NCI-H1048 (cell line): ENCODE measurements at regions not wholly inside any gene's neighbourhood (a gene's known extent, or its start where the extent isn't known, plus 50 kb on each side); places are given as distances from the start of the nearest gene placed in this dataset.
"Not testable (repeated sequence)": the region's sequence is repeated elsewhere in the genome, so short reads cannot be mapped to it uniquely, and the experiment has no call there.

Experiments used
- DNase-seq: peaks from one replicate; lab custom pipeline; 2025; lab: John Stamatoyannopoulos, UW

GRCh38 chr3:153373606-153374005, 211.6 kb downstream of the RAP2B start:
- DNase-seq, result no peak

GRCh38 chr3:153378366-153378765, 216.3 kb downstream of the RAP2B start:
- DNase-seq, result not testable (repeated sequence)

DNA sequence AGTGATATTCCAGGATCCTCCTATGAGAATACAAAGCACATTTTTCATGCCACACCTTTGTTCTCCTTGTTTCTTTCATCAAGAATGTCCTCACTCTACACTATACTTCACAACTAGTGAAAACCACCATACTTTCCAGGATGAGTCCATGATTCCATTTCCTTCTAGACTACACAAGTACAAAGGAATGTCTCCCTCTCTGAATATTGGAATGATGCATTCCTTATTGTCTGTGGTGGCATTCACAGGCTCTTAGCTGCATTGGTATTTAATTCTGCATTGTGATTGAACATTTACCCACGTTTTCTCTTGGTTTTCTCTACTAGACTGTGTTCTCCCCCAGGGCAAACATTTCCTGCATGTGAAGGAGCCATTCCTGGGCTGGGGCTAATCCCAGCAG, 217.5 kb downstream of the RAP2B start:
- no peak for DNase-seq

- no peak for DNase-seq
Observed at GRCh38 chr3:153385343-153385742, 223.3 kb downstream of the RAP2B start.

DNA sequence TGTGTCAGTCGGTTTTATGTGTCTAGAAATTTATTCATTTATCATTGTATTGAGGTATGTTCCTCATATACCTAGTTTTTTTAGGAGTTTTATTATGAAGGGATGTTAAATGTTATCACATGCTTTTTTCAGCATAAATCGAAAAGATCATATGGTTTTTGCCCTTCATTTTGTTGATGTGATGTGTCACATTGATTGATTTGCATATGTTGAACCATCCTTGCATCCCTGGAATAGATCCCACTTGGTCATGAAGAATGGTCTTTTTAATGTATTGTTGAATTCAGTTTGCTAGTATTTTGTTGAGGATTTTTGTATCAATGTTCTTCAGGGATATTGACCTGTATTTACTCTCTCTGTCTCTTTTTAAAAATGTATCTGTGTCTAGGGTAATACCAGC, 230.3 kb downstream of the RAP2B start:
- no peak for DNase-seq

- no peak for DNase-seq
Observed at GRCh38 chr3:153394017-153394416, 232.0 kb downstream of the RAP2B start.

DNA sequence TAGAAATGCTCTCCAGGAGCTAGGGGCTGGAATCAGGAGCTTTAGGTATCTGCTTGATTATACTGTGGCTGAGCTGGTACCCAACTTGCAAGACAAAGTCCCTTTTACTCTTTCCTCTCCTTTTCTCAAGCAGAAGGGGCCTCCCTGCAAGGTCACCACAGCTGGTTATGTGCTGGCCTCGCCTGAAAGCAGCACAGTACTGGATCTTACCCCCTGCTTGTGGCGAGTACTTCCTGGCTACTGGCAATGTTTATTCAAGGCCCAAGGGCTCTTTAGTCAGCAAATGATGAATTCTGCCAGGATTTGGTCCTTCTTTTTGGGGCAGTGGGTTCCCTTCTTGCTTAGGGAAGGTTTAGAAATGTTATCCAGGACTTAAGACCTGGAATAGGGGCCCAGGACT, 234.6 kb downstream of the RAP2B start:
- DNase-seq, result no peak

GRCh38 chr3:153397794-153398193, 235.8 kb downstream of the RAP2B start:
- DNase-seq, result no peak

DNA sequence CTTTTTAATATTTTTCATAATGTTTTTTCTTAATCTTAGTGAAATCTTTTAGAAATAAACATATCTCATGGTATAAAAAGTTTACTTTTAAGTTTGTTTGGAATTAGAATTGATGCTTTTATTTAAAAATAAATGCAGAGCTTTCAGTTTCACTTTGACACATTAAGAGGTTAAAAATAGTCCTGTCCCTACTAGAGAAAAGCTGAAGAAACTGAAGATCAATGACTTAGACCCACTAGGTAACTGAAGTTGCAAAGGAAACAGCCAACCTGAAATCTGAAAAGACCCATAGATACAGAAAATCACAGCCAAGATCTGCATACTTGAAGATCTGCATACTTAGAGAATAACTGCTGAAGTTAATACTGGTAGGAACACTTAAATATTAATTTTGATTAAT, 237.6 kb downstream of the RAP2B start:
- DNase-seq, result no peak

DNA sequence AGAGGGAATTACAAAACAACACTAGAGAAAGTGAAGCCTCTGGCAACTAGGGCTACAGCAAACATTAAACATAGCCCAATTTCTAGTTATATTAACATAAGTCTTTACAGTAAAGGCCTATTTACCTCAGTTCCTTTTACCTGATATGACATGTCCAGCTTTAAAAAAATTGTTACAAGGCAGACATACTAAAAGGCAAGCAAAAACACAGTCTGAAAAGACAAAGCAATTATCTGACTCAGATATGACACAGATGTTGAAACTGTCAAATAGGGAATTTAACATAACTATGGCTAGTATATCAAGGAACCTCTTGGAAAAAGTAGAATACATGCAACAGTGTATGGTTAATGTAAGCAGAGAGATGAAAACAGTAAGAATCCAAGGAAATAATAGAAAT, 238.6 kb downstream of the RAP2B start:
- DNase-seq, result no peak

DNA sequence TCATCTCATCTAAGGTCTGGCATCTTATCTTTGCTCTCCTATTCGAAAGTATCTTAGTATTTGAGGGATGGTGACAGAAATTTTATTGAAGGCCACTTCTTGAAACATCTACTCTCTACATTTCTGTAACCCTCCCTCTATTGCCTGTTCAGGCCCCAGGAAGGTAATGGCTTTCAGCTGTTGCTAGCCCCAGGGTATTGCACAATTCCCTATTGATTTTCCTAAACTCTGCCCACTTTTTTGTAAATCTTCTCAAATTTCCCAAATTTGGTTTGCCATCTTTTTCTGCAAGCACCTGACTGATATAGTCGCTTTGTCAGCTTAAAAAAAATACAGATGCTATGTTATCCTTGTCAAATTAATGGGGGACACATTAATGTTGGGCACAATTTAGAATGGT, 242.1 kb downstream of the RAP2B start:
- DNase-seq, result no peak

GRCh38 chr3:153405320-153405719, 243.3 kb downstream of the RAP2B start:
- not testable (repeated sequence) for DNase-seq

GRCh38 chr3:153410517-153410916, 248.5 kb downstream of the RAP2B start:
- DNase-seq, result no peak

GRCh38 chr3:153414982-153415381, 253.0 kb downstream of the RAP2B start:
- peak; percentile 13 for DNase-seq

GRCh38 chr3:153422314-153422713, 260.3 kb downstream of the RAP2B start:
- DNase-seq, result no peak

DNA sequence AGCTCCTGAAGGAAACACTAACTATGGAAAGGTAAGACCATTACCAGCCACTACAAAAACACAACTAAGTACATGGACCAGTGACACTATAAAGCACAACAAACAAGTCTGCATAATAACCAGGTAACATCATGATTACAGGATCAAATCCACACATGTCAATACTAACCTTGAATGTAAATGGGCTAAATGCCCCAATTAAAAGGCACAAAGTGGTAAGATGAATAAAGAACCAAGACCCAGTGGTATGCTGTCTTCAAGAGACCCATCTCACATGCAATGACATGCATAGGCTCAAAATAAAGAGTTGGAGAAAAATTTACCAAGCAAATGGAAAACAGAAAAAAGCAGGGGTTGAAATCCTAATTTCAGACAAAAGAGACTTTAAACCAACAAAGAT, 261.8 kb downstream of the RAP2B start:
- not testable (repeated sequence) for DNase-seq

DNA sequence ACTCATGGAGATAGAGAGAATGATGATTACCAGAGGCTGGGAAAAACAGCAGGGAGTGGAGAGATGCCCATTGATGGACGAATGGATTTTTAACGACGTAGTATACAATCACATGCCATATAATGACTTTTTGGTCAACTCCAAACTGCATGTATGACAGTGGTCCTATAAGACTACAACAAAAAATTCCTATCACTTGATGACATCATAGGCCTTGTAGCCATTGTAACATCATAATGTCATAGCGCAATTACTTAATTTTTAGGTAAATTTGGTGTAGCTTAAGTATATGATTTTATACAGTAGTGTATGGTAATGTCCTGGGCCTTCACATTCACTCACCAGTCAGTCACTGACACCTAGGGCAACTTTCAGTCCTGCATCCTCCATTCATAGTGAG, 264.3 kb downstream of the RAP2B start:
- DNase-seq, result no peak

DNA sequence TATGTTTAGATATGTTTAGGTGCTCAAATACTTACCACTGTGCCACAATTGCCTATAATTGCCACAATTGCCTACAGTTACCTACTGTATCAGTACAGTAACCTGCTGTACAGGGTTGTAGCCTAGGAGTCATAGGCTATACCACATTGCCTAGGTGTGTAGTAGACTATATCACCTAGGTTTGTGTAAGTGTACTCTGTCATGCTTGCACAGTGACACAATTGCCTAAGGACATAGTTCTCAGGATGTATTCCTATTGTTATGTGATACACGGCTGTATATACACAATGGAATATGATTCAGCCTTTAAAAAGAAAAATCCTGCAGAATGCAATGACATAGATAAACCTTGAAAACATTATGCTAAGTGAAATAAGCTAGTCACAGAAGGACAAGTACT, 264.8 kb downstream of the RAP2B start:
- no peak for DNase-seq

GRCh38 chr3:153429821-153430220, 267.8 kb downstream of the RAP2B start:
- no peak for DNase-seq

GRCh38 chr3:153431076-153431475, 269.1 kb downstream of the RAP2B start:
- no peak for DNase-seq

DNA sequence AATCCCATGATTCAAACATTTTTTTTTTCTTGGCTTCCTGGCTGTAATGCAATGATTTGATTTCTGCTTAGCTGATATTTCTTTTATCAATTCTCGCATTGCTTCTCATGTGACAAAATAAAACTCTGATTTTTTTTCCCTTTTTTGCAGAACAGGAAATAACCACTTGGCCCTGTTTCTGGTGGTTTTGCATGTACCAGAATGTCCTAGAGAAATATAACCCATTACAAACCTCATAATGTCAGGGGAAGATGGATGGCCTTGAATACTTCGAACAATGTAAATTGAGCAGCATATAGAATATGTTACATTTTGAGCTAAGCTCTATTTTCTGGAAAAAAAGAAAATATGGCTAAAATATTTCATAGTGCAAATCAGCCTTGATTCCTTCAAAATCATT, 275.6 kb downstream of the RAP2B start:
- DNase-seq, result no peak

- DNase-seq, result no peak
Observed at GRCh38 chr3:153438271-153438670, 276.2 kb downstream of the RAP2B start.

DNA sequence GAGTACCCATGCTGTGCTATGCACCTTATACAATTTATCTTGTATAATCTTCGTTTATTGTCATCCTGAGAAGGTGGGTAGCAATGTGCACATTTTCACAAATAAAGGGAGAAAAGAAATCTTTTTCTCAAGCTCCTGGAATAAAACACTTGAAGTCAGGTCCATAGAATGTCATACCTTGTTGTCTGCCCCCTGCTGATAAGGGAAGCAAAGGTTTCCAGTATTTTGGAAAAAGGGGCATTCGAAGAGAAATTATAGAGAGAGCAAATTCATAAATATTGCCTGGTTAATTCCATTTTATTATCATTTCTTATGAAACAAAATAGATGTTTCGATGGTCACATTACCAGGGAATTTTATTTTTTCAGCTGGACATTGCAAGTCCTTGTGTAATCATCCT, 277.8 kb downstream of the RAP2B start:
- DNase-seq, result no peak

DNA sequence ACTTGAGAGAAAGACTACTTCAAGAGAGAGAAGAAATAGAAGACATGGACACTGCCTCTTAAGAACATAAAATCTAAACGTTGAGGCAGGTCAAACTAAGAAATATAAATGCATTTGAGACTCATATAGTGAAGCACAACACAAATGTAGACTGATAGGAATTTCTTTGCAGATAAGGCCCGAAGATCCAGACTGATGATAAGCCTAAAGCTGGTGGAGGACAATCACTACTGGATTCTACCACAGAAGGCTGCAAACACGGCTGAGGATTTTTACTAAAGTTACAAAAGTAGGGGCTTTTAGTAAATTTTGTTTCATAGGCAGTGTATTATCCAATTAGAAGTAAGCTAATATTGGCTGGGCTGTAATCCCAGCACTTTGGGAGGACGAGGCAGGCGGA, 278.3 kb downstream of the RAP2B start:
- DNase-seq, result no peak

DNA sequence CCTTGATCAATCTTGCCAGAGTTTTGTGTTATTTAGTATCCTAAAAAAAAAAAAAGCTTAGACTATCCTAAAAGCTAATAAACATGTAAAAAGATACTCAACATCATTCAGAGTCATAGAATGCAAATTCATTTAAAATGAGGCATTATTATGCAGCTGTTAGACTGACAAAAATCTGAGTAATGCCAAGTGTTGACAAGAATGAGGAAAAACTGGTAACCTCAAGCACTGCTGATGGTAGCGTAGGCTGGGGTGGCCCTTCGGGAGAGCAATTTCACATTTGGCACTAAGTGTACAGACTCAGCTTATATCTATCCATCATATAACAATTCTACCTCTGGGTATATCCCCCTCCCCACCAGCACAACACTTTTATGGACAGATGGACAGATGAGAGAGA, 280.4 kb downstream of the RAP2B start:
- DNase-seq, result no peak
